ENCODE measurements at regions not wholly inside any gene's neighbourhood (a gene's known extent, or its start where the extent isn't known, plus 50 kb on each side); places are given as distances from the start of the nearest gene placed in this dataset.

- no peak for ATAC-seq
- H3K9me3 ChIP-seq (ENCODE audit: control insufficient read depth in 1 of 2, insufficient read depth in 1 of 2, low read depth in 1 of 2, low read length in 2 of 2): peaks cover 0 to 9% of the 10 kb centered on the region in 2 experiments; a peak in 1 of 4 replicates
- ChIA-PET POLR2A (interaction anchor here (0.5 kb wide), 1 partner anchor 1687 kb away, joined by 3 read pairs; no protein-coding TSS in a partner anchor), CTCF (no interaction called here), RAD21 (ENCODE audit: low non-redundant PET in 1 of 2, low total read pairs in 2 of 2, uncharacterized antibody in 2 of 2, unreplicated experiment in 2 of 2) (no interaction called here)
- no peak overlapping the region for H3K4me3 ChIP-seq (replicated peaks in 1 of 2; ENCODE audit: low read depth in 1 of 2, low read length in 2 of 2)
- no peak for DNase-seq (ENCODE audit: low read depth, low spot score)
- no TSS peak for BruUV-seq (replicated peaks)
- TF ChIP-seq SIN3A (IDR thresholded peaks at IDR 0.05; ENCODE audit: low read depth) (no peak), RAD21 (IDR thresholded peaks at IDR 0.05; ENCODE audit: low read depth) (no peak), ATF3 (IDR thresholded peaks at IDR 0.05) (no peak), SRF (IDR thresholded peaks at IDR 0.05; ENCODE audit: low read depth) (no peak), CTCF (IDR thresholded peaks at IDR 0.05 in 2 of 3, conservative IDR thresholded peaks at IDR 0.05 in 1 of 3; ENCODE audit: borderline replicate concordance in 1 of 3, insufficient read depth in 1 of 3, low read depth in 2 of 3, low read length in 2 of 3) (no peak), CBX3 (IDR thresholded peaks at IDR 0.05; ENCODE audit: low read depth) (no peak), FOSL1 (IDR thresholded peaks at IDR 0.05; ENCODE audit: low read depth) (no peak), EGR1 (IDR thresholded peaks at IDR 0.05; ENCODE audit: low read depth) (no peak)
- TF ChIP-seq, protein P1, sequence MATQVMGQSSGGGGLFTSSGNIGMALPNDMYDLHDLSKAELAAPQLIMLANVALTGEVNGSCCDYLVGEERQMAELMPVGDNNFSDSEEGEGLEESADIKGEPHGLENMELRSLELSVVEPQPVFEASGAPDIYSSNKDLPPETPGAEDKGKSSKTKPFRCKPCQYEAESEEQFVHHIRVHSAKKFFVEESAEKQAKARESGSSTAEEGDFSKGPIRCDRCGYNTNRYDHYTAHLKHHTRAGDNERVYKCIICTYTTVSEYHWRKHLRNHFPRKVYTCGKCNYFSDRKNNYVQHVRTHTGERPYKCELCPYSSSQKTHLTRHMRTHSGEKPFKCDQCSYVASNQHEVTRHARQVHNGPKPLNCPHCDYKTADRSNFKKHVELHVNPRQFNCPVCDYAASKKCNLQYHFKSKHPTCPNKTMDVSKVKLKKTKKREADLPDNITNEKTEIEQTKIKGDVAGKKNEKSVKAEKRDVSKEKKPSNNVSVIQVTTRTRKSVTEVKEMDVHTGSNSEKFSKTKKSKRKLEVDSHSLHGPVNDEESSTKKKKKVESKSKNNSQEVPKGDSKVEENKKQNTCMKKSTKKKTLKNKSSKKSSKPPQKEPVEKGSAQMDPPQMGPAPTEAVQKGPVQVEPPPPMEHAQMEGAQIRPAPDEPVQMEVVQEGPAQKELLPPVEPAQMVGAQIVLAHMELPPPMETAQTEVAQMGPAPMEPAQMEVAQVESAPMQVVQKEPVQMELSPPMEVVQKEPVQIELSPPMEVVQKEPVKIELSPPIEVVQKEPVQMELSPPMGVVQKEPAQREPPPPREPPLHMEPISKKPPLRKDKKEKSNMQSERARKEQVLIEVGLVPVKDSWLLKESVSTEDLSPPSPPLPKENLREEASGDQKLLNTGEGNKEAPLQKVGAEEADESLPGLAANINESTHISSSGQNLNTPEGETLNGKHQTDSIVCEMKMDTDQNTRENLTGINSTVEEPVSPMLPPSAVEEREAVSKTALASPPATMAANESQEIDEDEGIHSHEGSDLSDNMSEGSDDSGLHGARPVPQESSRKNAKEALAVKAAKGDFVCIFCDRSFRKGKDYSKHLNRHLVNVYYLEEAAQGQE (IDR thresholded peaks at IDR 0.05; ENCODE audit: low read depth): no peak
- no peak overlapping the region for H3K4me2 ChIP-seq (ENCODE audit: low read length)
- intact Hi-C loops (cut with micrococcal nuclease): no loop called here
- no peak overlapping the region for H3K9ac ChIP-seq (ENCODE audit: low read length)
- no peaks in the 10 kb centered on the region for H3K9me2 ChIP-seq (ENCODE audit: insufficient read depth)
- peaks cover 0 to 5% of the 10 kb centered on the region in 2 experiments; a peak in 1 of 4 replicates for H3K36me3 ChIP-seq (ENCODE audit: control insufficient read depth in 1 of 2, insufficient read depth in 2 of 2, low read length in 2 of 2)
- no peaks in the 10 kb centered on the region for H3K79me2 ChIP-seq (ENCODE audit: insufficient read depth, low read length)
- H3K27me3 ChIP-seq (ENCODE audit: insufficient read depth, low read length): no peaks in the 10 kb centered on the region
- H4K20me1 ChIP-seq (ENCODE audit: insufficient read depth): no peaks in the 10 kb centered on the region
- H3K27ac ChIP-seq (ENCODE audit: low read depth, low read length): no peak overlapping the region; the same call in 1 of the 2 replicates
- H2AFZ ChIP-seq (ENCODE audit: low read depth, low read length, poor library complexity, severe bottlenecking): no peak overlapping the region
- peaks cover 39 to 53% of the 10 kb centered on the region in 2 experiments; a peak in 3 of 4 replicates for H3K4me1 ChIP-seq (ENCODE audit: control insufficient read depth in 1 of 2, insufficient read depth in 2 of 2, low read length in 2 of 2)
Measured at GRCh38 chr4:11532138-11532537, 103.4 kb upstream of the HS3ST1 start.
